Fibroblast of villous mesenchyme (primary cell): ENCODE measurements at regions not wholly inside any gene's neighbourhood (a gene's known extent, or its start where the extent isn't known, plus 50 kb on each side); places are given as distances from the start of the nearest gene placed in this dataset.

Experiments used
- DNase-seq: peaks from one replicate; pipeline ENCODE4 v3.0.0-alpha.2; 2010; ENCODE audit warnings: low read depth
- H3K4me3 ChIP-seq: 2 replicates; pipeline ENCODE4 v1.5.1; 2011; ENCODE audit warnings: low read depth, mild to moderate bottlenecking, low read length
- CTCF ChIP-seq: IDR thresholded peaks from 2 replicates; pipeline ENCODE4 v1.5.1; 2012; ENCODE audit warnings: low read depth, mild to moderate bottlenecking, low read length; ENCODE audit not compliant: insufficient read depth

- TF ChIP-seq CTCF = peak; percentile 86
- peak; percentile 77 for DNase-seq
- no peak overlapping the region for H3K4me3 ChIP-seq
Observed at GRCh38 chr3:132253262-132253878, 63.8 kb upstream of the ACP3 start.

GRCh38 chr3:132254076-132254755 is 63.0 kb upstream of the ACP3 start:
- DNase-seq = peak; percentile 27
- TF ChIP-seq CTCF = no peak
- H3K4me3 ChIP-seq = no peak overlapping the region

- H3K4me3 ChIP-seq = no peak overlapping the region
- TF ChIP-seq CTCF = no peak
- peak; percentile 71 for DNase-seq
Observed at GRCh38 chr3:132255041-132255745, 62.0 kb upstream of the ACP3 start.

GRCh38 chr3:132256989-132257388 is 60.2 kb upstream of the ACP3 start:
- peak; percentile 71 for DNase-seq
- TF ChIP-seq CTCF = peak; percentile 66
- no peak overlapping the region for H3K4me3 ChIP-seq

GRCh38 chr3:132261506-132261905 is 55.7 kb upstream of the ACP3 start:
- H3K4me3 ChIP-seq = no peak overlapping the region
- DNase-seq = no peak
- no peak for TF ChIP-seq CTCF

- no peak for TF ChIP-seq CTCF
- no peak for DNase-seq
- no peak overlapping the region for H3K4me3 ChIP-seq
Observed at GRCh38 chr3:132262305-132262704, 54.9 kb upstream of the ACP3 start.
